ENCODE measurements at regions not wholly inside any gene's neighbourhood (a gene's known extent, or its start where the extent isn't known, plus 50 kb on each side); places are given as distances from the start of the nearest gene placed in this dataset.

DNA sequence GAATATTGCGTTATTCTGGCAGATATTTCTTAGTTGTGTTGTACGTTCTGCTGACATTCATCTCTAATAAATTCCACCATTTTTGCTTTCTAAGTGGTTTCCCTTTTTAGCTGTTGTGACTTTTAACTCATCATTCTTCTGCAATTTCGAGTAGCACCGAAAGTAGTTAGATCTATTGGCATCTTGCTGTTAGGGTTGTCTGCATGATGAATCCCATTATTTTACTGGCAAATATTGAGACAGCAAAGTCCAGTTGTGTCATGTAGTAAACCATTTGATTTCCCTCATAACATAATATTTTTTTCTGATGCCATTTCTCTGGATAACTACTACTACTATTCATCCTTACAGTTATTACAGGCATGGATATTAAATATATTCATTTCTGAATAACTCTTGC lies 143.9 kb downstream of the SLITRK1 start:
- TF ChIP-seq EZH2 (IDR thresholded peaks at IDR 0.05; ENCODE audit: borderline replicate concordance, insufficient read depth, low read depth, low read length, poor library complexity, severe bottlenecking), result no peak
- TF ChIP-seq, protein P1, sequence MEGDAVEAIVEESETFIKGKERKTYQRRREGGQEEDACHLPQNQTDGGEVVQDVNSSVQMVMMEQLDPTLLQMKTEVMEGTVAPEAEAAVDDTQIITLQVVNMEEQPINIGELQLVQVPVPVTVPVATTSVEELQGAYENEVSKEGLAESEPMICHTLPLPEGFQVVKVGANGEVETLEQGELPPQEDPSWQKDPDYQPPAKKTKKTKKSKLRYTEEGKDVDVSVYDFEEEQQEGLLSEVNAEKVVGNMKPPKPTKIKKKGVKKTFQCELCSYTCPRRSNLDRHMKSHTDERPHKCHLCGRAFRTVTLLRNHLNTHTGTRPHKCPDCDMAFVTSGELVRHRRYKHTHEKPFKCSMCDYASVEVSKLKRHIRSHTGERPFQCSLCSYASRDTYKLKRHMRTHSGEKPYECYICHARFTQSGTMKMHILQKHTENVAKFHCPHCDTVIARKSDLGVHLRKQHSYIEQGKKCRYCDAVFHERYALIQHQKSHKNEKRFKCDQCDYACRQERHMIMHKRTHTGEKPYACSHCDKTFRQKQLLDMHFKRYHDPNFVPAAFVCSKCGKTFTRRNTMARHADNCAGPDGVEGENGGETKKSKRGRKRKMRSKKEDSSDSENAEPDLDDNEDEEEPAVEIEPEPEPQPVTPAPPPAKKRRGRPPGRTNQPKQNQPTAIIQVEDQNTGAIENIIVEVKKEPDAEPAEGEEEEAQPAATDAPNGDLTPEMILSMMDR (IDR thresholded peaks at IDR 0.05), result no peak
